HG03432 (cell line): ENCODE measurements at regions not wholly inside any gene's neighbourhood (a gene's known extent, or its start where the extent isn't known, plus 50 kb on each side); places are given as distances from the start of the nearest gene placed in this dataset.

Experiments
- ATAC-seq: cut with Tn5 transposase; IDR thresholded peaks from one replicate; pipeline ENCODE4 v1.9.1; 2021; ENCODE audit warnings: mild to moderate bottlenecking, moderate library complexity; ENCODE audit not compliant: unreplicated experiment

GRCh38 chr13:58592786-58593185, 961.2 kb downstream of the PCDH17 start:
- no peak for ATAC-seq

DNA sequence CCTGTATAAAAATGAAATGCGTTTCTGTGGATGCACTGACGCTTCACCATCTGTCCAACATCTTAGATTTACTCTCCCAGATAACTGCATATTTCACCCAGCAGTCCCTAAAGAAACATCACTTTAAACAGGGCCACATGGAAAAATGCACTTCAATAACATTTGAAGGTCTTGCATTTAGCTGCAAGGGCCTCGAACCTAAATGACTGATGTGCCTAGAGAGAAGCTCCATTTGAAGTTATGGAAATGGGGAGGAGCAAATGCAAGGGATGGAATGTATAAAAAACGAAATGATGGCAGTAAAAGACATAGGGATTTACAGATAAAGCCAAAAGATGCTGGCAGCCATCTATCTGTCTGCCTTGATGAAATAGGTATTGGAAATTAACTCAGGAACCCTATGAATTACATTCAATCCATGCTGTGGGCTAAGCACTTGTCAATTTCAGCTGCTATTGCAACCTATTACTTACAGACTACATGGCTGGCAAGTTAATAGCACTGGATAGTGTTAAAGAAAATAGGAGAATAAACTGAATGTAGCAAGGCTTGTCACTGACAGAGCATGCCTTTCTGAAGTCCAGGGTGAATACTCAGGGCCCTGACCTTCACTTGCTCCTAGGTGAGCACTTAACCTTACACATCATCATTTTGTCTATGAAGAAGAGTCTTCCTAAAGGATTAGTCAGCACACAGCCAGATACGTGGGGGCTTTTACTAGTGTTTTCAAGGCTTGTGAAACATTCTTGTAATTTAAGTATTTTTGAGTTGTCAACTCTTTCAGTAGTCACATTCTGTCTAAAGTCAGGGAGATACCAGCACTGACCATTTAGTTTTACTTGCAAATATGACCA, 963.4 kb downstream of the PCDH17 start:
- no peak for ATAC-seq

GRCh38 chr13:58597552-58597951, 966.0 kb downstream of the PCDH17 start:
- no peak for ATAC-seq

- ATAC-seq, result no peak
Observed at GRCh38 chr13:58598241-58598640, 966.7 kb downstream of the PCDH17 start.

- no peak for ATAC-seq
Observed at GRCh38 chr13:58611117-58611516, 979.6 kb downstream of the PCDH17 start.

DNA sequence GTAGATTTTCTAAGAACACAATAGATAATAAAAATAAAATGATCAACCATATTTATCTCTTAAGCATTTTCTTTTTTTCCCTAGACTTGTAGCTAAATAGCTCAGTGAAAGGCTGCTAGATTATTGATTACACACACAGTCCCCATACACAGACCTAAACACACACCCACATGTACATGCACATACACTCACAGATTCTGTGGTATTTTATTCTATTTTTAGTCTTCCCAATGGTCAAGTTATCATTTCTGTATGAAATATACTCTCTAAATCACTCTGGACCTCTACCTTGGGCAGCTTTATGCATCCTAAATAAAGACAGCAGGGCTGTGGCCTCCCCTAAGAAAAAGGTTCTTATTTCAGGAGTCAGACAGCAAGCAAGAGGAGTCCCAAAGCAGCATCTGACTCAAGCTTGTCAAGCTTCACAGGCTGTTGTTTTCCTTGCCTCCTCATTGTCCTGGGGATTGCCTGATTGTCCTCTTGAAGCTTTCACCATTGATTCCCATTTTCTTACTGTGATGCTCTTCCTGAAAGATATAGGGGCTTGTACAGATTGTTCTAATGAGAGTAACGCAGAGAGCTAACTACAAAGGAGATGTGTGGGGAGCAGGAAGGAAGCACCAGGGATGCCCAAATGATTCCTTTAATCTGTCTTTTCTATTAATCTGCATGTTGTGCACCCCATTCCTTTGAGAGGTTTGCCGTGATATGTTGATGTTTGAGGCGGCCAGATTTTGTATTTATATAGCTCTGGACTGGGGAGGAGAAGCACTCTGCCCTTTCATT, 986.5 kb downstream of the PCDH17 start:
- no peak for ATAC-seq

- ATAC-seq, result no peak
Observed at GRCh38 chr13:58619396-58620113, 988.0 kb downstream of the PCDH17 start.

DNA sequence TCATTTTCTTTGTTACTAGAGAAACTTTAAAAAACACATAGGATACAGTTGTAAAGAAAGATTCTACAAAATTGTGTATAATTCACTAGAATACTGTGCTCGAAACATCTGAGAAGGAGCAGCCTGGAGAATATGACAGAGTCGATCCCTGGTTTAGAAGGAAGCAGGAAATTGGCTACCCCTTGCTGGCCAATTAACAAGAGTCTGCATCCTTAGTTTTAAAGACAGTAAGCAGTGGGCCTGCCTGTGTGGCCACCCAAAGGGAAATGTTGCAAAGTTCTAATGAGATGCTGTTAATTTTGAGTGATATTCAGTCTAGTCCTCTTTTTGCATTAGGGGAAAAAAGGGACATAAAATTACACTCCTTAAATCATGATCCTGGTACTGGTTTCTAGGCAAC, 988.6 kb downstream of the PCDH17 start:
- no peak for ATAC-seq

DNA sequence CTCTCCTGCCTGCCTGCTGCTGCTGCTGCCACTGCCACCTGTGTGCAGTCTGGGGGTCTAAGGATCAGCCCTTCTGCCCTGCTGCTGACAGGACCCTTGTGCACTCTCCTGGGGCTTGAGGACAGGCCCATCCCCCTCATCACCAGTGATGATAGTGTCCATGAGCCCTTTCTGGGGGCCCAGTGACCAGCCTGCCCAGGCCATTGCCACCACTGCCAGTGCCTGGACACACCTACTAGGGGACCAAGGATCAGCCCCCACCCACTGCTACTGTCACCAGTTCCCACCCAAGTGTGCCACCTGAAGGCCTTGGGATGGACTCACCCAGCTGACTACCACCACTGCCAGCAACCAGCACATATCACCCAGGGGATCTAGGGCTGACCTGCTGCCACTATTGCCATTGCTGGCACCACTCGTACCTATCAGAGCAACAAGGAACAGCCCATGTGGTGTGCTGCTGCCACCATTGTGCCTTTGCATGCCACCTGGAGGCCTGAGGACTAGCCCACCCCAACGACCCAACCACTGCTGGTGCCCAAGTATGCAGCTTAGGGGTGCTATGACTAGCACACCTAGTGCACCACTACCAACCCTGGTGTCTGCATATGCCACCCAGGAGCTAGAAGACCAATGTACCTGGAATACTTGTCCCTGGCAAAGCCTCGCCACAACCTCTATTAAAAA, 994.3 kb downstream of the PCDH17 start:
- no peak for ATAC-seq

DNA sequence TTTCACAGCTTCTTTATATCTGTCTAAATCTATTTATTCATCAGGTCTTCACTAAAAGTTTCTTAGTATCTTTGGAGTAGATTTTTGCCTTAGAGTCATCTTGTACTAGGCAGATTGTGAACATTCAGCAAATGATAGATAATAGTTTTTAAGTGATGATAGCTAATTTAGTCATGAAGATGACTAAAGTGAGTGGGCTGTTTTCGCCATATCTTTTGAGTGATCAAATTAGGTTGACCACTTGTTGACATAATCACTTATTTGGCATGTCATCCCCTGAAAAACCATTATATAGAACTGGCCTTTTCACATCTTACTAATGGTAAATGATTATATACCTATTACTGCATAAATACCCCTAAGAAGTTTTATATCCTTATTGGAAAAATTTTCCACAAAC, 999.2 kb downstream of the PCDH17 start:
- no peak for ATAC-seq

- no peak for ATAC-seq
Observed at GRCh38 chr13:58633226-58633625, 1001.7 kb downstream of the PCDH17 start.

DNA sequence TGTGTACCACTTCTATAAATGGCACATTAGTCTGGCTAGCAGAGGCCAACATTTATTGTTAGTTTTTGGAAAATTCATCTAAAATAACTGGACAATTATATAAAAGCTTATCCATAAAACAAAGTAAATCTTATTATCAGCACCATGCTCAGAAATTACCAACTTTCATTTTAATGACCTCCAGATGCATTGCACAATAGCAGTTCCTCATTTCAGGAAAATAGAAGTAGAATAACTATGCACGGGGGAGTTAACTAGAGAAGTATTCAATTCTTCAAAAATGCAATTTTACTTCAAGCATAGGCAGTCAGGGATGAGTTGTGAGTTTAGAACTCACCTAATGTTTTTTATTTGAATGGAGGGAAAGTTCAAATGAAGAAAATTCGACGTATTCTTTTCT, 1023.5 kb downstream of the PCDH17 start:
- no peak for ATAC-seq

- ATAC-seq, result no peak
Observed at GRCh38 chr13:58660826-58661225, 1029.3 kb downstream of the PCDH17 start.

DNA sequence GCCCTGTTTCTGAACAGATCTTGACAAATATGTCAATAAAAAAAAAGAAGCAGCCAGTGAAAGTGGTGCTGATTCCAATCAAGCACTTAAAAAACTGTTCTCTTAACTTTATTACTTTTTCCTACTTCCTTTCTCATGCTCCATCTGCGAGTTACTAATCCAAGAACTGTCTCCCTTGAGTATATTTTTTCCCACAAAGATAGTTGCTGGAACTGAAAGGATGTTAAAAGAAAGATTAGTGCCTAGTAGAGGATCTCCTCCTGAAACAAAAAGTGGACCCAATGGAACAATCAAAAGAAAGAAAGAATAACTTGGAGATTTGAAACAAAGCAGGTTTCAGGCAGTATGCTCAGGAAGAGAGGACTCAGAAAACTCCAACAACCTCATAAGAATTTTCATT, 1034.8 kb downstream of the PCDH17 start:
- ATAC-seq, result no peak

GRCh38 chr13:58667096-58667495, 1035.6 kb downstream of the PCDH17 start:
- no peak for ATAC-seq

DNA sequence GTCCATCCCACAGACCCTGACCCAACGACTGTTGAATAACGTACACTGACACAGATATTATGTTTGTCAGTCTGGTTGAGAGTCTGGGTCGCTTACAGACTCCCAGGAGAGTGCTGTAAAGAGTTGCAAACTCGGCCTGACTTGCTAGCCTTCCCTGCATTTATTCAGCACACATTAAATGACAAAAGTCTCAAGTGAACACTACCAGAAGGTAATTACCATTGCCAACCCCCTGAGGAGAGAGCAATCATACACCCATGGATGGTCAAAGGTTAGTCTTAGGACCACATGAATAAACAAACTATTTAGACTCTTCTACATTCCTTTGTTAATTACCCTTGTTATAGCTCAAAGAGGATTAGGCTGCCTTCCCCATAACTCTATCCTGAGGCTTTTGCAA, 1048.6 kb downstream of the PCDH17 start:
- ATAC-seq, result no peak

DNA sequence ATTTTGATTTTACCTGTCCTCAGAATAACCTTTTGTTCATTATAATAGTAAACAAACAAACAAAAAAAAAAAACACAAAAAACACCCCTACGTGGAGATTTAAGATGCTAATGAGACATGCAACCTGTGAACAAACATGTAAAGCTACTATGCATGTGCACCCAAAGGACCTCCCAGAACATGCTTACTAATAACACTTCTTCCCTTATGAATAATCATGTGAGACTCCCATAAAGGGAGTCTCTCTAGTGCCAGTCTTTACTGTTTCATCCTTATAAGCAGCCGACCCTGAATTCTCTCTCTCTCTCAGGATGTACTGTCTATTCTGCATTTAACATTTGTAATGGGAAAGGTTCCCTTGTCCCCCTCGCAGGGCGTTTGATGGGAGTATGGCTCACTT, 1051.1 kb downstream of the PCDH17 start:
- ATAC-seq, result no peak

- ATAC-seq, result no peak
Observed at GRCh38 chr13:58687148-58687547, 1055.6 kb downstream of the PCDH17 start.

DNA sequence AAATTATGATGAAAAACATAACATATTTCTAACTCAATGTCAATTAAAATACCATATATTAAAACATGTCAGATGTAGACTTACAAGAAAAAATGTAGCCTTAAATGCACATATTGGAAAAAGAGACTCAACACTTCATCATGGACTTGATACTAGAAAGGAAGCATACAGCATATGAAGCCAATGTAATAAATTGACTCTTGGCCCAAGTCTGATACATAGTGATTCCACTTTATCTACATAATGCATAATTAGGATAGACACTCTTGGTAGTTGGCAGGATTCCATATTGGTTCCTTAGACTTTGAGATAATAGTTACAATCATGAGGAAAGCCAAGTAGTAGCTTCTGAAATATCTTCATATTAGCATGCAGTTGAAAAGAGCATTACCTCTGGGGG, 1067.0 kb downstream of the PCDH17 start:
- no peak for ATAC-seq

GRCh38 chr13:58704953-58705352, 1073.4 kb downstream of the PCDH17 start:
- no peak for ATAC-seq

- ATAC-seq, result no peak
Observed at GRCh38 chr13:58706421-58706820, 1074.9 kb downstream of the PCDH17 start.
